ENCODE measurements at regions not wholly inside any gene's neighbourhood (a gene's known extent, or its start where the extent isn't known, plus 50 kb on each side); places are given as distances from the start of the nearest gene placed in this dataset.

GRCh38 chr5:101955891-101956290, 340.2 kb downstream of the SLCO4C1 start:
- TF ChIP-seq, protein P1, sequence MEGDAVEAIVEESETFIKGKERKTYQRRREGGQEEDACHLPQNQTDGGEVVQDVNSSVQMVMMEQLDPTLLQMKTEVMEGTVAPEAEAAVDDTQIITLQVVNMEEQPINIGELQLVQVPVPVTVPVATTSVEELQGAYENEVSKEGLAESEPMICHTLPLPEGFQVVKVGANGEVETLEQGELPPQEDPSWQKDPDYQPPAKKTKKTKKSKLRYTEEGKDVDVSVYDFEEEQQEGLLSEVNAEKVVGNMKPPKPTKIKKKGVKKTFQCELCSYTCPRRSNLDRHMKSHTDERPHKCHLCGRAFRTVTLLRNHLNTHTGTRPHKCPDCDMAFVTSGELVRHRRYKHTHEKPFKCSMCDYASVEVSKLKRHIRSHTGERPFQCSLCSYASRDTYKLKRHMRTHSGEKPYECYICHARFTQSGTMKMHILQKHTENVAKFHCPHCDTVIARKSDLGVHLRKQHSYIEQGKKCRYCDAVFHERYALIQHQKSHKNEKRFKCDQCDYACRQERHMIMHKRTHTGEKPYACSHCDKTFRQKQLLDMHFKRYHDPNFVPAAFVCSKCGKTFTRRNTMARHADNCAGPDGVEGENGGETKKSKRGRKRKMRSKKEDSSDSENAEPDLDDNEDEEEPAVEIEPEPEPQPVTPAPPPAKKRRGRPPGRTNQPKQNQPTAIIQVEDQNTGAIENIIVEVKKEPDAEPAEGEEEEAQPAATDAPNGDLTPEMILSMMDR (IDR thresholded peaks at IDR 0.05) = no peak
- TF ChIP-seq POLR2A (IDR thresholded peaks at IDR 0.05) = no peak

Data from uterus (tissue), 2 donors.